ENCODE measurements at regions not wholly inside any gene's neighbourhood (a gene's known extent, or its start where the extent isn't known, plus 50 kb on each side); places are given as distances from the start of the nearest gene placed in this dataset.

- TF ChIP-seq CTCF (IDR thresholded peaks at IDR 0.05; ENCODE audit: borderline replicate concordance): no peak
- no peaks in the 10 kb centered on the region for H3K4me1 ChIP-seq
- no peaks in the 10 kb centered on the region for H3K27me3 ChIP-seq (ENCODE audit: low read depth)
- intact Hi-C loops (cut with micrococcal nuclease): no loop called here
- DNase-seq: no peak
- no peaks in the 10 kb centered on the region for H3K9me3 ChIP-seq (replicated peaks)
- no peaks in the 10 kb centered on the region for H3K36me3 ChIP-seq
- H3K4me3 ChIP-seq: no peak overlapping the region
- H3K27ac ChIP-seq (replicated peaks): no peak overlapping the region
Observed at GRCh38 chr14:55927028-55927427, 191.2 kb upstream of the PELI2 start.

GRCh38 chr14:55928276-55928675, 189.9 kb upstream of the PELI2 start:
- Histone ChIP-seq H3K27ac (replicated peaks) (no peak overlapping the region), H3K36me3 (no peaks in the 10 kb centered on the region), H3K9me3 (replicated peaks) (peaks cover under 1% of the 10 kb centered on the region), H3K27me3 (ENCODE audit: low read depth) (no peaks in the 10 kb centered on the region), H3K4me3 (no peak overlapping the region), H3K4me1 (no peaks in the 10 kb centered on the region)
- no peak for DNase-seq
- intact Hi-C loops (cut with micrococcal nuclease): no loop called here
- TF ChIP-seq CTCF (IDR thresholded peaks at IDR 0.05; ENCODE audit: borderline replicate concordance): no peak

GRCh38 chr14:55929136-55929535, 189.1 kb upstream of the PELI2 start:
- Histone ChIP-seq H3K27me3 (ENCODE audit: low read depth) (no peaks in the 10 kb centered on the region), H3K36me3 (no peaks in the 10 kb centered on the region), H3K4me3 (no peak overlapping the region), H3K9me3 (replicated peaks) (peaks cover 9% of the 10 kb centered on the region), H3K27ac (replicated peaks) (no peak overlapping the region), H3K4me1 (no peaks in the 10 kb centered on the region)
- intact Hi-C loops (cut with micrococcal nuclease): no loop called here
- no peak for TF ChIP-seq CTCF (IDR thresholded peaks at IDR 0.05; ENCODE audit: borderline replicate concordance)
- no peak for DNase-seq

GRCh38 chr14:55930016-55930784, 188.0 kb upstream of the PELI2 start:
- DNase-seq: no peak
- Histone ChIP-seq H3K27me3 (ENCODE audit: low read depth) (no peaks in the 10 kb centered on the region), H3K36me3 (no peaks in the 10 kb centered on the region), H3K9me3 (replicated peaks) (peaks cover 11% of the 10 kb centered on the region), H3K4me3 (no peak overlapping the region), H3K4me1 (no peaks in the 10 kb centered on the region), H3K27ac (replicated peaks) (no peak overlapping the region)
- intact Hi-C loops (cut with micrococcal nuclease): no loop called here
- no peak for TF ChIP-seq CTCF (IDR thresholded peaks at IDR 0.05; ENCODE audit: borderline replicate concordance)

- Histone ChIP-seq H3K4me3 (no peak overlapping the region), H3K9me3 (replicated peaks) (peaks cover 16% of the 10 kb centered on the region), H3K36me3 (no peaks in the 10 kb centered on the region), H3K27me3 (ENCODE audit: low read depth) (no peaks in the 10 kb centered on the region), H3K4me1 (peaks cover 9% of the 10 kb centered on the region), H3K27ac (replicated peaks) (no peak overlapping the region)
- DNase-seq: no peak
- TF ChIP-seq CTCF (IDR thresholded peaks at IDR 0.05; ENCODE audit: borderline replicate concordance): no peak
- intact Hi-C loops (cut with micrococcal nuclease): no loop called here
Observed at GRCh38 chr14:55936691-55937090, 181.5 kb upstream of the PELI2 start.

Measured in left ventricle myocardium inferior (tissue), 1 donor.